Motor neuron (in vitro differentiated cells): ENCODE measurements at regions not wholly inside any gene's neighbourhood (a gene's known extent, or its start where the extent isn't known, plus 50 kb on each side); places are given as distances from the start of the nearest gene placed in this dataset.

Experiments
- ATAC-seq, 8 experiments: fragments of 200-7000 bp; cut with Tn5 transposase; replicated peaks in 6 of 8; 2 replicates each; pipeline ENCODE4 v1.8.0; 2021; ENCODE audit warnings: mild to moderate bottlenecking in 8 of 8, moderate library complexity in 8 of 8
- H3K27ac ChIP-seq, 2 donors: fragments of 250-450 bp; sonication (Bioruptor Pico); 2 replicates each; pipeline ENCODE4 v1.9.0; 2021; ENCODE audit warnings: antibody characterized with exemption in 2 of 2, mild to moderate bottlenecking in 2 of 2, moderate library complexity in 1 of 2
- H3K4me1 ChIP-seq, 2 donors: fragments of 250-450 bp; sonication (Bioruptor Pico); replicated peaks in 1 of 2; 2 replicates each; pipeline ENCODE4 v1.6.1; 2021; ENCODE audit warnings: antibody characterized with exemption in 2 of 2, mild to moderate bottlenecking in 2 of 2, moderate library complexity in 1 of 2
- H3K4me3 ChIP-seq, 5 donors: fragments of 250-450 bp; sonication (Bioruptor Pico); 2 replicates each; pipeline ENCODE4 v1.9.0; 2021; ENCODE audit warnings: antibody characterized with exemption in 5 of 5, mild to moderate bottlenecking in 5 of 5, moderate library complexity in 4 of 5
- WGBS, 10 experiments: fragments of 450-650 bp; shearing (Covaris generic); methylation state at CpG; one replicate each; pipeline ENCODE4 v1.0.0; 2022; 5-methylcytosine and 5-hydroxymethylcytosine counted together
- in situ Hi-C, 9 experiments: fragments of 400-800 bp; cut with MboI; loops; one replicate each; pipeline ENCODE4 v1.15.0; 2021; ENCODE audit warnings: low sequenced_read_pairs in 9 of 9, low pct_unique_long_range_greater_than_20kb in 2 of 9; ENCODE audit not compliant: unreplicated experiment in 9 of 9

GRCh38 chr11:45458269-45458668 is 172.1 kb upstream of the SYT13 start:
- Histone ChIP-seq H3K4me3 (no peak overlapping the region), H3K4me1 (peaks cover 14 to 24% of the 10 kb centered on the region in 2 donors), H3K27ac (no peak overlapping the region)
- ATAC-seq, result no peak
- 53 to 80% (median 78%) methylated on average over 1 to 3 of the region's 4 CpGs; no CpG with 5 or more reads in 7 of the 10 experiments for WGBS, 10 experiments
- in situ Hi-C loops, result no loop called here

- no peak overlapping the region for H3K27ac ChIP-seq
- ATAC-seq, result peak in 1 of 8 experiments; percentile 27
- no peak overlapping the region for H3K4me3 ChIP-seq
- WGBS, 10 experiments, result 0 to 100% (median 73%) methylated on average over 1 to 4 of the region's 6 CpGs; no CpG with 5 or more reads in 2 of the 10 experiments
- peaks cover 14 to 24% of the 10 kb centered on the region in 2 donors for H3K4me1 ChIP-seq
- in situ Hi-C loops, result no loop called here
These were observed 171.5 kb upstream of the SYT13 start for GRCh38 chr11:45457649-45458048.

GRCh38 chr11:45456686-45457085 is 170.5 kb upstream of the SYT13 start:
- Histone ChIP-seq H3K4me3 (no peak overlapping the region), H3K27ac (no peak overlapping the region), H3K4me1 (peaks cover 14 to 24% of the 10 kb centered on the region in 2 donors)
- in situ Hi-C loops, result no loop called here
- ATAC-seq, result no peak
- 8 to 100% (median 80%) methylated on average over 1 to 6 of the region's 6 CpGs; no CpG with 5 or more reads in 3 of the 10 experiments for WGBS, 10 experiments

GRCh38 chr11:45455536-45455935 is 169.4 kb upstream of the SYT13 start:
- Histone ChIP-seq H3K4me3 (no peak overlapping the region), H3K4me1 (peaks cover 14 to 24% of the 10 kb centered on the region in 2 donors), H3K27ac (no peak overlapping the region)
- in situ Hi-C loops, result no loop called here
- WGBS, 10 experiments, result 0 to 100% (median 0%) methylated on average over 1 to 5 of the region's 6 CpGs; no CpG with 5 or more reads in 3 of the 10 experiments
- ATAC-seq, result no peak

GRCh38 chr11:45454917-45455401 is 168.8 kb upstream of the SYT13 start:
- Histone ChIP-seq H3K4me3 (no peak overlapping the region), H3K27ac (no peak overlapping the region), H3K4me1 (peaks cover 14 to 24% of the 10 kb centered on the region in 2 donors)
- in situ Hi-C loops, result no loop called here
- ATAC-seq, result peak in 6 of 8 experiments; percentile 36 to 94 (median 78)
- WGBS, 10 experiments, result 80% methylated on average over 1 of the region's 1 CpG; no CpG with 5 or more reads in 9 of the 10 experiments

- H3K4me1 ChIP-seq, result peaks cover 5 to 17% of the 10 kb centered on the region in 2 donors
- in situ Hi-C loops, result no loop called here
- 0 to 100% (median 80%) methylated on average over 1 to 2 of the region's 4 CpGs; no CpG with 5 or more reads in 5 of the 10 experiments for WGBS, 10 experiments
- no peak overlapping the region for H3K4me3 ChIP-seq
- no peak overlapping the region for H3K27ac ChIP-seq
- no peak for ATAC-seq
These were observed 167.6 kb upstream of the SYT13 start for GRCh38 chr11:45453721-45454120.

- 11 to 83% (median 50%) methylated on average over 1 to 4 of the region's 8 CpGs; no CpG with 5 or more reads in 5 of the 10 experiments for WGBS, 10 experiments
- ATAC-seq, result no peak
- Histone ChIP-seq H3K27ac (no peak overlapping the region), H3K4me3 (no peak overlapping the region), H3K4me1 (peaks cover 2 to 16% of the 10 kb centered on the region in 2 donors)
- in situ Hi-C loops, result no loop called here
These were observed 165.8 kb upstream of the SYT13 start for GRCh38 chr11:45451766-45452440.

GRCh38 chr11:45450189-45450588 is 164.0 kb upstream of the SYT13 start:
- in situ Hi-C loops, result no loop called here
- WGBS, 10 experiments, result 14 to 100% (median 68%) methylated on average over 1 to 3 of the region's 3 CpGs; no CpG with 5 or more reads in 4 of the 10 experiments
- Histone ChIP-seq H3K4me3 (no peak overlapping the region), H3K27ac (no peak overlapping the region), H3K4me1 (peaks cover 2 to 15% of the 10 kb centered on the region in 2 donors)
- ATAC-seq, result no peak

- peaks cover 0 to 7% of the 10 kb centered on the region in 2 donors for H3K4me1 ChIP-seq
- no peak overlapping the region for H3K4me3 ChIP-seq
- 0 to 93% (median 60%) methylated on average over 1 to 4 of the region's 9 CpGs; no CpG with 5 or more reads in 5 of the 10 experiments for WGBS, 10 experiments
- H3K27ac ChIP-seq, result no peak overlapping the region
- in situ Hi-C loops, result no loop called here
- peak in 1 of 8 experiments; percentile 35 for ATAC-seq
These were observed 163.0 kb upstream of the SYT13 start for GRCh38 chr11:45449036-45449601.

GRCh38 chr11:45448561-45448960 is 162.4 kb upstream of the SYT13 start:
- 72 to 92% methylated on average over 2 to 3 of the region's 5 CpGs; no CpG with 5 or more reads in 8 of the 10 experiments for WGBS, 10 experiments
- Histone ChIP-seq H3K4me1 (peaks cover 0 to 7% of the 10 kb centered on the region in 2 donors), H3K4me3 (no peak overlapping the region), H3K27ac (no peak overlapping the region)
- no peak for ATAC-seq
- in situ Hi-C loops, result no loop called here

- no peak overlapping the region for H3K27ac ChIP-seq
- in situ Hi-C loops, result no loop called here
- no peak for ATAC-seq
- WGBS, 10 experiments, result 6 to 88% (median 67%) methylated on average over 1 to 6 of the region's 8 CpGs; no CpG with 5 or more reads in 5 of the 10 experiments
- no peak overlapping the region for H3K4me3 ChIP-seq
- peaks cover 0 to 7% of the 10 kb centered on the region in 2 donors for H3K4me1 ChIP-seq
These were observed 160.9 kb upstream of the SYT13 start for GRCh38 chr11:45446998-45447397.

- 36 to 100% (median 82%) methylated on average over 2 to 5 of the region's 5 CpGs for WGBS, 10 experiments
- in situ Hi-C loops, result no loop called here
- Histone ChIP-seq H3K27ac (no peak overlapping the region), H3K4me3 (no peak overlapping the region), H3K4me1 (peaks cover 0 to 7% of the 10 kb centered on the region in 2 donors)
- no peak for ATAC-seq
These were observed 160.3 kb upstream of the SYT13 start for GRCh38 chr11:45446434-45446833.

GRCh38 chr11:45444796-45445195 is 158.7 kb upstream of the SYT13 start:
- Histone ChIP-seq H3K4me3 (no peak overlapping the region), H3K4me1 (peaks cover 0 to 7% of the 10 kb centered on the region in 2 donors), H3K27ac (no peak overlapping the region)
- 0 to 100% (median 43%) methylated on average over 1 to 5 of the region's 6 CpGs; no CpG with 5 or more reads in 4 of the 10 experiments for WGBS, 10 experiments
- peak in 2 of 8 experiments; percentile 70 to 97 for ATAC-seq
- in situ Hi-C loops, result no loop called here
